GM19372 (cell line): ENCODE measurements at regions not wholly inside any gene's neighbourhood (a gene's known extent, or its start where the extent isn't known, plus 50 kb on each side); places are given as distances from the start of the nearest gene placed in this dataset.
"Not testable (repeated sequence)": the region's sequence is repeated elsewhere in the genome, so short reads cannot be mapped to it uniquely, and the experiment has no call there.

Experiments
- ATAC-seq: cut with Tn5 transposase; IDR thresholded peaks from one replicate; pipeline ENCODE4 v1.9.1; 2021; ENCODE audit warnings: mild to moderate bottlenecking, low read depth, moderate library complexity; ENCODE audit not compliant: unreplicated experiment

GRCh38 chr12:68984796-68985573, 52.0 kb upstream of the CPM start:
- ATAC-seq = no peak

- not testable (repeated sequence) for ATAC-seq
Observed at GRCh38 chr12:68997526-68997925, 64.6 kb upstream of the CPM start.

GRCh38 chr12:68998041-68998440, 65.1 kb upstream of the CPM start:
- ATAC-seq = no peak

- no peak for ATAC-seq
Observed at GRCh38 chr12:69000074-69000473, 67.1 kb upstream of the CPM start.

- ATAC-seq = no peak
Observed at GRCh38 chr12:69000540-69001243, 67.7 kb upstream of the CPM start.

GRCh38 chr12:69001251-69001650, 68.3 kb upstream of the CPM start:
- ATAC-seq = no peak

- no peak for ATAC-seq
Observed at GRCh38 chr12:69002969-69003368, 70.0 kb upstream of the CPM start.

GRCh38 chr12:69003991-69004390, 71.0 kb upstream of the CPM start:
- ATAC-seq = no peak

- no peak for ATAC-seq
Observed at GRCh38 chr12:69007101-69007854, 74.3 kb upstream of the CPM start.

GRCh38 chr12:69007855-69008351, 74.9 kb upstream of the CPM start:
- no peak for ATAC-seq

GRCh38 chr12:69008520-69008919, 75.5 kb upstream of the CPM start:
- no peak for ATAC-seq

- no peak for ATAC-seq
Observed at GRCh38 chr12:69014047-69014446, 81.1 kb upstream of the CPM start.

- no peak for ATAC-seq
Observed at GRCh38 chr12:69015017-69015416, 82.0 kb upstream of the CPM start.

GRCh38 chr12:69015831-69016230, 82.9 kb upstream of the CPM start:
- no peak for ATAC-seq

- ATAC-seq = no peak
Observed at GRCh38 chr12:69019082-69019481, 86.1 kb upstream of the CPM start.

GRCh38 chr12:69019910-69020309, 86.9 kb upstream of the CPM start:
- ATAC-seq = no peak

GRCh38 chr12:69022674-69023073, 89.7 kb upstream of the CPM start:
- no peak for ATAC-seq

GRCh38 chr12:69023840-69024239, 90.9 kb upstream of the CPM start:
- ATAC-seq = no peak

- no peak for ATAC-seq
Observed at GRCh38 chr12:69024413-69024812, 91.4 kb upstream of the CPM start.

GRCh38 chr12:69024907-69025306, 91.9 kb upstream of the CPM start:
- no peak for ATAC-seq

- no peak for ATAC-seq
Observed at GRCh38 chr12:69026336-69026735, 93.4 kb upstream of the CPM start.
